Mesenteric fat pad (tissue), 1 donor: ENCODE measurements at regions not wholly inside any gene's neighbourhood (a gene's known extent, or its start where the extent isn't known, plus 50 kb on each side); places are given as distances from the start of the nearest gene placed in this dataset.

Experiments
- DNase-seq: peaks from one replicate; pipeline ENCODE4 v3.0.0-alpha.2; 2020; ENCODE audit warnings: low spot score
- donor health status: DM: yes; HTN: yes; CAD: no.

- DNase-seq, result no peak
Measured at GRCh38 chr1:69502991-69503390, 64.7 kb upstream of the LRRC7 start.

DNA sequence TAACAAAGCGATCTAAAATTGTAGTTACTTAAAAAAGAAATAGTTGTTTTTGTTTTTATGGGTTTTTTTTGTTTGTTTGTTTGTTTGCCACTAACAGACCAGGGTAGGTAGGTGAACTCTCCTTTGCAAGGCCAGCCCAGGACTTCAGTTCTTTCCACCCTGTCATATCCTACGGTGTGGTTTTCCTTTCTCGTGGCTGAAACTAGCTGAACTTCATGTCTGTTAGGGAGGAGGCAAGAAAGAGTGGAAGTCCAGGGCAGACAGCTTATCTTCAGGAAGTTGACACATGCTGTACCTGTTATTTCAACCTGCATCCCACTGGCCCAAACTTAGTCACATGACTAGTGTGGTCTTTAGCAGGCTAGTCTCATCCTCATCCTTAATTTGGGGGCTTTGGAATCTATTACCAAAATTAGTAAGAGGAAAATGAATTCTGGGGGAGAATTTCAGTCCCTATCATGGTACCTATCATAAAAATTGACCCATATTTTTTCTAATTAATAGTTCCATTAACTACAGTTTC is 62.9 kb upstream of the LRRC7 start:
- DNase-seq, result no peak

DNA sequence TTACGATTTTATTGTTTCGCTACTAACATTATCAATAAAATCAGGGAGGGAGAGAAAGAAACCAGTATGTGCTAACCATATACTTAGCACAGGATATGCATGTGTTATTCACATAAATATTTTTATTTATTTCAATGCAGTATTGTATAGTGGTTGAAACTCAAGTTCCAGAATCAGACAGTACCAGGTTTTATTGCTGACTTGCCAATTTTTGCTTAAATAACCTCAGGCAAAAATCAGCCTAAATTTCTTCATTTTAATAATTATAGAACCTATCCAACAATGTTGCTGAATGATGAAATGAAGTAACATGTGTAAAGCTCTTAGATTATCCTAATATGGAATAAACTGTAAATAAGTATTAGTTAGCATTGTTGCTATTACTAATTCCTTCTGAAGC is 61.4 kb upstream of the LRRC7 start:
- DNase-seq, result no peak

DNA sequence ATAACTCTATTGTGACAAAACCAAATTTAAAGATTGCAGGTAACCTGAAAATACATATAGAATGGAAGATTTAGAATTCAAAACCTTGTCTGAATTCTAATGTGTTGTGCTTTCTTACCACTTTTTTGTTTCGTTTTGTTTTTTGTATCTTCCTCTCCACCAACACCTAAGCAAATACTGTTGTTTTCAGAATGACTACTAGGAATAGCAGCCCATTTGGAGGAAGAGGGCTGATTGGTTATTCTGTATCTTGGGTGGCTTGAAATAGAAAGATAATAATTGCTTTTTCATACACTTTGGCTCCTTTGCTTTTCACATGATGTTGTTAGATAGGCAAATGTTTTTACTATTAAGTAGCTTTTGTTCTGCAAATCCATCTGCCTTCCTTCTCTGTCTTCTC is 61.0 kb upstream of the LRRC7 start:
- no peak for DNase-seq

DNA sequence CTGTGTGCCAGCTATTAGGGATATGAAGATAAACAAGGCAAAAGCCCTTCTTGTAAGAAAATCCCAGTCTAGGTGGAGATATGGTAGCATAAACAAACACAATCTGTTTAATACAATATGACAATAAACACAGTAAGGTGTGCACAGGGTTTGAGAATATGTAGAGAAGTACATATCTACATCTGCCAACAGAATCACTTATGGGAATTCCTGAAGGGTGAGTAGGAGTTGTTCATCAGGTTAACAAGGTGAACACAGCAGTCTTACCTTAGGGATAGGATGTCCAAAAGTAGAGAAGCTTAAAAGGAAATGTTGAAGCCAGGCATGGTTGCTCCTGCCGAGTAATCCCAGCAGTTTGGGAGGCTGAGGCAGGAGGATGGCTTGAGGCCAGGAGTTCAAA is 57.7 kb upstream of the LRRC7 start:
- no peak for DNase-seq

GRCh38 chr1:69511426-69512192 is 56.1 kb upstream of the LRRC7 start:
- no peak for DNase-seq

- DNase-seq, result no peak
Measured at GRCh38 chr1:69513601-69514000, 54.1 kb upstream of the LRRC7 start.
